OCI-M1 (cell line): ENCODE measurements at regions not wholly inside any gene's neighbourhood (a gene's known extent, or its start where the extent isn't known, plus 50 kb on each side); places are given as distances from the start of the nearest gene placed in this dataset.

ENCODE experiments used
- DNase-seq: peaks from one replicate; lab custom pipeline; 2025; lab: John Stamatoyannopoulos, UW

DNA sequence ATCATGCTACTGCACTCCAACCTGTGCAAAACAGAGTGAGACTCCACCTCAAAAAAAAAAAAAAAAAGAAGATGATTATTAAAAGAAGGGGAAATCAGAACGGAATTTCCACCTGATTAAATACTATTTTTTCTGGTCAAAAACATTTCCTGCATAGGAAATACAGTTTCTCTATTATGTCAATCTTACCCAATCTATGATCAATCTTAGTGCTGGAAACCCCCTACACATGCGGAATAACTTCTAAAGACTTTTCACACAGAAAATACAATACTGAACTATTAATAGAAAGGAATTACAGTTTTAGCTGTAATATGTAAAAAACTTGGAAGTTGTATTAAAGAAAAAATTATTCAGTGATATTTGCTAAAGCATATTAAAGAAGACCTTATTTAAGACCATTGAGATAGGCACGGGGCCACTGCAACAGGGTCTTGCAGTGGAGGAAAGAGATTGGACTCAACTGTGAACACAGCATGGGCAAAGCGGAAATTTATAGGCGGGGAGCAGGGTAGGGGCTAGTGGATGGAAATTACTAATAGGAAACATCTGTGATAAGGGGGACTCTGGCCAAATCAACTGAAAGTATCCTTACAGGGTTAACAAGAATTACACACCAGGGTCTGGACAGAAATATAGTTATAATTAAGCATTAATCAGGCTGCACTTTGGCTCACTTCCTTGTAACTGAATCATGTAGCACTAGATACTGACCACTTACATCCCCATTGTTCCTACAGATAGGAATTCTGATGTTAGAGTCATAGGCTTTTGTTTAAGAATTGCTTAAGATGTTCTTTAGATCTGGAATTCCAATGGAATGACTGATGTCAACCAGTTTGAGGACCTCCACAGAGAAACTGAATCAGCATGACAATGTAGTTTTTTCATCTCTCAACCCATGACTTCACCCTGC lies 411.5 kb upstream of the DDI1 start:
- no peak for DNase-seq

DNA sequence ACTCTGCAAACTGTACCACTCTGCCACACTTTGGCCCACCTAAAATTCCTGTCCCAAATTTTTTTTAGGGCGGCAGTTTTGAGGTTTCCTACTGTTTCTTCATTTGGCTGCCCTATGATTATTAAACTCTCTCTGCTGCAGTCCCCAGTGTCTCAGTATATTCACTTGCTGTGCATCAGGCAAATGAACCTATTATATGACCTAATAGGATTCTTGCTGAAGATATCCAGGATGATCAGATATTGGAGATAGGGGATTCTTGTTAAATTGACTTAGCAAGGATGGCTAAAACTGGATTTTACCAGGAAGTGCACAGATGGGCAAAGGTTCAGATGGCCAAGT lies 410.8 kb upstream of the DDI1 start:
- no peak for DNase-seq

DNA sequence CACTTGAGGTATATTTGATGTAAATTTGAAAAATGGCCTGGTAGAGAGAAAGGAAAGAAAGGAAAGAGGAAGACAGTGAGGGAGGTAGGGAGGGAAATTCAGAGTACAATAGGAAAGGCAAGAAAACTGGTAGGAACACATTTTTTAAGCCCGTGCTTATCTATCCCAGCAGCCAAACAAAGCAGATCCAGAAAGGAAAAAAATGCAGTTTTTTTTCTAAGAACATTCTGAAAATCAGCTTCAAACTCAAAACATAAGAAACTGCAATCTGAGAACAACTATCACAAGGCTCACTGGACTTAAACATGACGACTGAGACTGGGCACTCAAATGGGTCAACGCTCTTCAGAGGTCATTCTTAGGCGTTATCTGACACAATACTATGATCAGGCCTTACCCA lies 408.3 kb upstream of the DDI1 start:
- no peak for DNase-seq

DNA sequence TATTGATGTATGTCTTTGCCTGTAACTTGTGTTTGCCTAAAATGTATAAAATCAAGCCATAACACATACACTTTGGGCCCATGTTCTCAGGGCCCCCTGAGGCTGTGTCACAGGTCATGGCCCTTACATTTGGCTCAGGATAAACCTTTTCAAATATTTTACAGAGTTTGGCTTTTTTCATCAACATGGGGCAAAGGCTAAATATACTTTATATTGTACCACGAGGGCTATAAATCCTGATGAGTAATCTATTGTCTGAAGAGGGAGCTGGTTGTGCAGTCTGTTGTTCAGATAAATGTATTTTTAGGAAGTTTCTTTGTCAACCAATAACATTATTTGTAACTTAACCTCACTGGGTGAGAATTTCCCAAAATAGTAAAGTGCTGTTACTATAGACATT lies 404.6 kb upstream of the DDI1 start:
- DNase-seq: no peak

DNA sequence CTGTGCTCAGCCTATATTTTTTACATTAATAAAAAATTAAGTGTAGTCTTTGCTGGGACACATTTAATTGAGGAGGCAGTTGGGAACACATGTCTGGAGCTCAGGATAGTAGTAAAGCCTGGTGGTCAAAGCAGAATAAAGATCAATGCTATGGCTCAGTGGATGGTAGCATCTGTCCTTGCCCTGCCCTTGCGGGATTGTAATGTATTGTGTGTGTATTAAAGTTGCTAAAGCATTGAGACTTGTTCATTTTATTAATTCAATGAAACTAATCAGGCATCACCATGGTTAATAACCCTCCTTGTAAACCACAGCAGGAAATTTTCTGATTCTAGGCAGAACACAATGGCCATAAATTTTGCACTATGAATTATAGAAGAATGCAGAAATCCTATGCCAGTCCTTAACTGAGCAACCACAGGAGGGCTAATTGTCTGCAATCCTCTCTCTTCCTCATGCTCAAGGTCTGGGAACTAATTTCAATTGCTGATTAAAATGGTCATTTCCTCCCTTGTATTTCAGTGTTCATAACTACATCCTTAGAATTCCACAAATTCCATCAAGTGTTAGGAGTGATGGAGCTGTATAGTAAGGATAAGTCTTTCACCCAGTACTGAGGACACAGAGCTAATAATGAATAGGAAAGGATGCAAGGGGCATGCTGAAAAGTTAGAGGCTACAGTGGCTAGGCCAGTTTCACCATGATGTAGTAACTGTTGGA lies 403.2 kb upstream of the DDI1 start:
- no peak for DNase-seq

DNA sequence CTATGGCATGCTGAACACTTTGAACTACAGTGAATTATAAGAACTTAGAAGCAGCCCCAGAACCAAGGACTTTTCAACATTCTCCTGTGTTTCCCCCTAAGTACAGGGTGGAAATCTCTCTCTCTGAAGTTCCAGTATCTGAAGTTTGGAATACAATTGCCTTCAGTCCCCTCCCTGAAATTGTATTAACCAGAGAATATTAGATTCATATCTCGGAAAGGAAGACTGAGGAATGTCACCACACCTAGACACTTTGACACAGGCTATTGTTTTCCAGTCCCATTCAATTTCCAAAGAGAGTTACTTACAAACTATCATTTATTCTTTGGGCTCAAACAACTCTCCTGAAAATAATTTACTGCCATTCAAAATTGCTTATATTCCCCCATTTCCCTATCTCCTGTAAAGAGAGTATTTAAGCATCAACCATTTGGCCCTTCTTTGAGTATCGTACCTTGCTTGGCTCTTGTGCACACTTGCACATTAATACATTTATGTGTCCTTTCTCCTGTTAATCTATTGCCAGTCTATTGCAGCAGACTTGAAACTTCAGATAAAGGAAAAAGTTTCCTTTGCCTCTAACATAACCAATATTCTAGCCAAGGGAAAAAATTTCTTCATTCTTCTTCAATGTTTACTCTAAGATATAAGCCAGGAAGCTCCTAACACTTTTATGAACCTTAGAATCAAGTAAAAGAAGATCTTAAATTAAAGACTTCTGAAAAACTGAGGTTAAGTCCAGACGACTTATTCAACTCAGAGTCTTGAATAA lies 402.4 kb upstream of the DDI1 start:
- DNase-seq: no peak

DNA sequence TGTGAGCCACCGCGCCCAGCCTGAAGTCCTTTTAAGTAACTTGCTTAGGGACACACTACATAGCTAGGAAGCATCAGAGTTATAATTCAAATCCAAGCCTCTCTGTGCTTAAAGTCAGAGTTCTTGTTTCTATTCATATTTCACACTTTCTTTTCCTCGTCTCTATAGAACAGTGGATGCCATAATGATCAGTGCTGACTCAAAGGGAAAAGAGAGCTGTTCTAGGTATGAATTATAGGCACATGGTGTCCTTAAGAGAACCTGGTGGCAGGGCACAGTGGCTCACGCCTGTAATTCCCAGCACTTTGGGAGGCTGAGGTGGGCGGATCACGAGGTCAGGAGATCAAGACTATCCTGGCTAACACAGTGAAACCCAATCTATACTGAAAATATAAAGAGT lies 400.2 kb upstream of the DDI1 start:
- no peak for DNase-seq

DNA sequence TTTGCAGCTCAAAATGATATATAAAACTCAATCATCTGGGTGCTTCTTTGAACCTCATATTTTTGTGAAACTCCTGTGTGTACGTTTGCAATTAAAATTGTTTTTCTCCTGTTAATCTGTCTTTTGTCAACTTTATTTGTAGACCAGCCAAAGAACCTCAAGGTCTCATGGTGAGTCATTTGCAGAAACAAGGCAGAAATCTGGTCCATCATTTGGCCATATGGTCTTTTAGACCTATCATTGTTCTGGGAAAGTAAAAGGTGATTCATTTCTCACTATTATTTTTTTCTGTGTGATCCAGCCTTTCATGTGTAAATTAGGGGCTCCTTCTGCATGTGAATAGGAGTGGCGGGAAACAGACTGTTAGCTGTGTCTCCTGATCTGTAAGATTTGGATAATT lies 399.1 kb upstream of the DDI1 start:
- DNase-seq: no peak

DNA sequence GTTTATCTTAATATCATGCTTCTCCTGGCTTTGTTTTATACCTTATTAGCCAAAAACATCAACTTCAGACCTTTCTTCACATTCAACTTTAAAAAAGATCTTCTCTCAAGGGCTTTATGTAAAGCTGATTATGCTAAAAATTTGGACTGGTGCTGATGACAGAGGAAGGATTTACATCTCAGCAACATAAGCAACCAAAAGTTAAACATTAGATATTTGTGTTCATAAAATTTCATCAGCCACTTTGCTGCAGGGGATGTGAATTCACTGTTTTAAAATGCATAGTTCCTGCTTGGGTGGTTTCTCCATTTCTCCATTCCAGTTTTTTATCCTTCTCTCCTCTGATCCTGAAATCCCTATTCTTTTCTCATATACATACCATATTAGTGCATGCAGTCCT lies 398.6 kb upstream of the DDI1 start:
- no peak for DNase-seq

DNA sequence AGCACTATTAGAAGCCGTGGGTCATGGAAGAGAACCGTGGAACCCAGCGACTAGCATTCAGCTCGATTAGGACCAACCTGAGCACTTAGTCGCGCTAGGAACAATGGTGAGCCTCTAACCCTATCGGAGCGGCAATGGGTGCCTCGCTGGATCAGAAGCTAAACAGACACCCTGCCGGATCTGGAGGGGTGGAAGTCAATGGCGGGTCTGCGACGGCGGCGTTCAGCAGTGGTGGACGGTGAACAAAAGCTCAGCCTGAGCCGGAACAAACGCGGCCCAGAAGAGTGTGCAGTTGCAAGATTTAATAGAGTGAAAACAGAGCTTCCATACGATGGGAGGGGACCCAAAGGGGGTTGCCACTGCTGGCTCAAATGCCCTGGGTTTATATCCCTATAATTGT lies 391.8 kb upstream of the DDI1 start:
- DNase-seq: no peak

DNA sequence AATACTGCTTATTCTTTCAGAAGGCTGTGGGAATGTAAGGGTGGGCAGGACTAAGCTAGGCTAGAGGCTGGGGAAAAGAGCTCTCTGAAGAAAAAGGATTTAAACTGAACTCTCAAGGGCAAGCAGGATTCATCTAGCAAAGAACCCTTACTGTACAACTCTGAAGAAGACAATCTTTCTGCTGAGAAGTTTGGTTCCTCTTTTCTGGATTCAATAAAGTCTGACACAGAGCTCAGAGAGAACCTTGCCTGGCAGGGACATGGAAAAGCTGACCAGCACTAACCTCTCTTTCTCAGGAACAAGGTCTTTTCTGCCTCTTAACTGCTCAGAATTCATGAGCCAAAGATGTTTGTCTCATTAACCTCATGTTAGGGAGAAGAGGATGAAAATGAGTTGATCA lies 388.4 kb upstream of the DDI1 start:
- peak; percentile 54 for DNase-seq

DNA sequence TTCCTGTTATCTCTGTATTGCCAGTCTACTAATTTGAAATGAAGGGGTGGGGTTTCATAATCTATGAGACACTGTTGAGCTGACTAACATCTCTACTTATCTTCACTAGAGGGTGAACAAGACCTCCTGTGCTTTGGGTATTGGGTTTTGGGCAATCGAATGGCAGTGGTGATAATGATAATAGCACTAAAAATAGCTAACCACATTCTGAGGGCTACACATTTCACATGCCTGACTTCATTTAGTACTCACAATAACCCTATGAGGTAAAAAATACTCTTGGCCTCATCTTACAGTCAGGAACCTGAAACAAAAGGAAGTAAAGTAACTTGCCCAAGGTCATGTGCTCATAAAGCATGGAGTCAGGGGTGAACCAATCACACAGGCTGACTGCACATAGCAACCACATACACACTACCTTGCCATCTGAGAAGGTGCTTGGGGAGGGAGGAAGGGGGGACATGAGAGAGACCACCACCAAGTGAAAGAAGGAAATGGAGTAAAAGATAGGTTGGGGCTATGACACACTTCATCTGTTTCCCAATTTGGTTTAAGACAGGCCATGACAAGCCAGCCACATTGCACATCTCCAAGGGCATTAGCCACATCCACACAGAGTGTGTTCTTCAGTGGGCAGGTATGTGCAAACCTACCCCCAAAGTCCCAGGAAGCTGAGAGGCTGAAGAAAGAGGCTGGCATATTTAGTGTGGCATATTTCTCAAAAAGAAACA lies 387.6 kb upstream of the DDI1 start:
- DNase-seq: peak; percentile 77

DNA sequence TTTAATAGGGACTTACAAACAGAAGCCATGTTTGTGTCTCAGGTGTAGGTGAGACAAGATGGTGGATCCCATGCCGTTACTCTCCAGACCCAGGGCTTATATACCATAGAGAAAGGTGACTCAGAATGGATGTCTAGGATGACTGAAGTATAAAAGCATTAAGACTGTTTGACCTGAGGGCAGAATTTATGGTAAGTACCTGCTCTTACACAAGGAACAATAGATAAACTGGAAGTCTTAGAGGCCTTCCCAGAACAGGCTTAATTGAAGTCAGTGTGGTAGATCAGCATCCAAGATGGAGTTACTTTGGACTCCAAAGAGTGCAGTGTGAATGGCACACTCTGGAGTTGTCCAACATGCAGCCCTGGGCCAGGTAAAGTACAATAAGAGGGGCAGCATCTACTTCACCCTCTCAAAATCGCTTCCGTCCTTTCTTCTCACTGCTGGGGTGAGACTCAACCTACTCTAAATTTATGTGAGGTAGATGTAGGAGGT lies 387.0 kb upstream of the DDI1 start:
- DNase-seq: no peak

DNA sequence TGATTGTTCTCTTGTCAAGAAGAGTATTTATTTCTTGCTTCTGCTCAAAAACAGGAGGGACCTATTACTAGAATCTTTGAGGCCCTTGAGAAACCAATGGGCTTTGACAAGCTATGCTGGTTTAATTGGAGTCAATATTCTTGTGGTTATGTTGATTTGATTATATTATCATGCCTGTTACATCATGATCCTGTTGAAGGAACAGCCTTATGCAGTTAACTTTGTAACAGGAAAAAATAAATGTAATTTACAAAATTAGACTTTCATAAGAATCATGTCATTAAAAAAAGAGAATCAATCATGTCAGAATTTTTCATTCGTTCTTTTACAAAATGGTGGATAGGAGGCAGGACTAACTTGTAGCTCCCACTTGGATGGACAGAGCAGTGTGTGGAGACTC lies 386.1 kb upstream of the DDI1 start:
- DNase-seq: no peak

DNA sequence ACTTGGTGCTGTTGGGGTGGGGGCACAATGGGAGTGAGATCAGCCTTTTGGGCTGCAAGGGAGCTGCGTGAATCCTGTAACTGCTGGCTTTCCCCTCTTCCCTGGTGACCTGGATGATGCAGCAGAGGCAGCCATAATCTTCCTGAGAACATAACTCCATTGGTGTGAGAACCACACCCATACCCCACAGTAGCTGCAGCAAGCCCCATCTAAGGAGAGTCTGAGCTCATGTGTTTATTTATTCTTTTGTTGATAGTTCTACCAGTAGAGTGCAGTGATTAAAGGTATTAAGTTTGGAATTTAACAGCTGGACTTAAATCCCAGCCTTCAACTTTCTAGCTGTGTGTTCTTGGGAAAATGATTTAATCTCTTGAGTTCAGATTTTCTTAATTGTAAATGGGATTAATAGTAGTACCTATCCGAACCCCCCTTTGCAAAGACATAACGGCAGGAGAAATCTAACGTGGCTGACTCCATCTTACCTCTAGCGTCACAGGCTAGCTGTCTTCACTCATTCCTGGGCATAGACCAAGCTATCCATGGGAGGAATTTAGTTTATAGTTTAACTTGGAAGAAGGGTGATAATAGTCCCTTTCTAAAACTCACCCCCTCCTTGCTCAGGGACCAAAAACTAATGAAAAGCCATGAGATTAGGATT lies 385.0 kb upstream of the DDI1 start:
- no peak for DNase-seq

DNA sequence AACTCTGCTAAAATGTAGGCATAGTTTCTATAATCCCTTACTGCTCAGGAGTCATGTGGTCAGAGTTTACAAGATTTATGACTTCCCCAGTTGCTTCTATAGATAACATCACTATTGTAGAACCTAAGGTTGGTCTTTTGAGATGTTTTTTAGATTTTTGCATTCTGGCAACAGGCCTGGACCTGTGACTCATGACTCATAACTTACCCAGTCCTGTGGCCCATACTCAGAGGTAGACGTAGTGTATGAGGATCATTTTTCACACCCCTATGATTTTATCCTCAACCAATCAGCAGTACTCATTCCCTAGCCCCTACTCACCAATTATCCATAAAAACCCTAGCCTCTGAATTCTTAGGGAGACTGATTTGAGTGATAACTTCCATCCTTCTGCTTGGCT lies 384.4 kb upstream of the DDI1 start:
- DNase-seq: peak; percentile 30

DNA sequence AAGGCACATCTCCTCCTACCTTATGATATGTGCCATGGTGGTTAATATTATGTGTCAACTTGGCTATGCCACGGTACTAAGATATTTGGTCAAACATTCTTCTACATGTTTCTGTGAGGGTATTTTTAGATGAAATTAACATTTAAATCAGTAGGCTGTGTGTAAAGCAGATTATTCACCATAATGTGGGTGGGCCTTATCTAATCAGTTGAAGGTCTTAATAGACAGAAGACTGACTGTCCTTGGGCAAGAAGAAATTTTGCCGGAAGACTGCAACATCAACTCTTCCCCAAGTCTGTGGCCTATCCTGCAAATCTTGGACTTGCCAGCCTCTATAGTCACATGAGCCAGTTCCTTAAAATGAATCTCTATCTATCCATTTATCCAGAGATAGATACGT lies 380.1 kb upstream of the DDI1 start:
- no peak for DNase-seq

DNA sequence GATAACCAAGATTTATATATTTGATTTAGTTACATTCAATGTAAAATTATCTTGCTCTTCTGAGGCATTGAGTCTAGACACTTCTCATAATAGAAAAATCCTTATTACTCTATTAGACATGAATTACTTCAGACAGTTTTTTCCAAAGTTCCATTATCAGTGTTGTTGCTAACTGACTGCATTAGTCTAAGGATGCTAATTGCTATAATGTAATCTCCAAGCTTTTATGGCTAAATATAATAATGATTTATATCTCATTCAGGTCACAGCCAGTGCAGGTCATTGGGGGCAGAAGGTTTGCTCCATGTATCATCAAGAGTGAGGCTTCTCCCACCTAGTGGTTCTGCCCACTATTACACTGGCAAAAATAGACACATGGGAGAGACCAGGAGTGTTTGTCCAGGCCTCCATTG lies 377.2 kb upstream of the DDI1 start:
- peak; percentile 6 for DNase-seq

DNA sequence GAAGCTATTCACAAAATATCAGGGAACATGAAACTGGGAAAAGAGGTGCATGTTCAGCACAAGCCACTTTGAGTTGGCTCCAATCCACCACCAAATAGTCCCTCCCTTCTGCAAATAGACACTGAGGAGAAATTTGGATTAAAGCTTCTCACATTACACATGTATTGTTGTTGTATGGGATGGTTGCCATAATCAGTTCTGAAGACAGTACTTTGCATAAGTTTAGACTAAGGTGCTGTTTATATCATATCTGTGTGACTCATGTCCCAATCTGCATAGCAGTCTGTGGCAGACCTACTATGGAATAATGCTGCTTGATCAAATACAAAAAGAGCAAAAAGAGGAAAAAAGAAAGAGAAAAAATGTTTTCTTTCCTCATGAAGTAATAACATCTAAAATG lies 376.7 kb upstream of the DDI1 start:
- no peak for DNase-seq

DNA sequence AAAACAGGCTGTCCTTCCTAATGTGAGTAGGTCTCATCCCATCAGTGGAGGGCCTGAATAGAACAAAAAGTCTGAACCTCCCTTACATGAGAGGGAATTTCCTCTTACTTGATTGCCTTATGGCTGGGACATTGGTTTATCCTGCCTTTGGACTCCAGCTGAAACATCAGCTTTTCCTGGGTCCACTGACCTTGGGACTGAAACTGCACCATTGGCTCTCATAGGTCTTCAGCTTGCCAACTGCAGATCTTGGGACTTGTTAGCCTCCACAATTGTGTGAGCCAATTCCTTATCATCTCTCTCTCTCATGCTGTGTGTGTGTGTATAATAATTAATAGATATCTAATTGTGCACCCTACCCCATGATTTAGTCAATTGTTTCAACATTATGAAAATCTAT lies 375.3 kb upstream of the DDI1 start:
- no peak for DNase-seq

DNA sequence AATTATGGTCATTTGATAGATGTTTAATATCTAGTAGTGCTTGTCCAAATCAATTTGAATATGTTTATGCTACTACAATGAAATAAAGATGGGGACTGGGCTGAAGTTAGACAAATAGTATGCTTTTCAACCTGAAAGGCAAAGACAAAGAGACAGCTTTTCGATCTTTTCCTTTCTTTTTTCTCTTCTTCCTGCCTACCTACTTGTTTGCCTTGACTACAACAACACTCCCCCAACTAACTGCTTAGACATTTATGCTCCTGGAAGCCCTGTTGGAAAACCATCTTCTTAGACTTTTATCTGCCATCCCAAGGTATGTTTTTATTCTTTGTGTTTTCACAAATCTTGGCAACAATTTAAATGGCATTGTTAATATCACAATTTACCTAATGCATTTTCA lies 374.4 kb upstream of the DDI1 start:
- DNase-seq: no peak

DNA sequence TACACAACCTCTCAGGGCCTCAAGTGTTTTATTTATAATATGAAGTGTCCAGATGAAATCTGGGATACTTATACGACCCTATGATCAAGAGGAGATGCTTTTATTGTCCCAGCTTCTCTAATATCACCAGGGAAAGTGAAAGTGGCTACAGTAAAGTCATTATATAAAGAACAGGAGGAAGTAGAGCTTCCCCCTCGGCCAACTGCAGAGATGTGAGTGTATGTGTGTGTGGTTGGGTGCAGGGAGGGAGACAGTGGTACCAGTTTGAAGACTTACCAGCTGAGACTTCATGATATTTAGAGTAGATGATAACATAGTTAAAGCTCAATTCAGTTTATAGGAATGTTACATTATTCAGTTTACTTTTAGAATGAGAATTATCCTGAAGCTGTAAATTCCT lies 373.6 kb upstream of the DDI1 start:
- DNase-seq: peak; percentile 22
